H9 (cell line): ENCODE measurements at regions not wholly inside any gene's neighbourhood (a gene's known extent, or its start where the extent isn't known, plus 50 kb on each side); places are given as distances from the start of the nearest gene placed in this dataset.

Experiments
- DNase-seq: peaks from one replicate; pipeline ENCODE4 v3.0.0-alpha.2; 2017
- H2AFZ ChIP-seq: one replicate; pipeline ENCODE4 v1.6.1; 2013; ENCODE audit warnings: mild to moderate bottlenecking, low read length, control low read depth, moderate library complexity
- H2AK5ac ChIP-seq: 2 replicates; pipeline ENCODE4 v1.6.1; 2013; ENCODE audit warnings: low read length, control low read depth, mixed read lengths; ENCODE audit not compliant: insufficient read length
- H2BK120ac ChIP-seq: one replicate; pipeline ENCODE4 v1.6.1; 2013; ENCODE audit warnings: low read depth, mild to moderate bottlenecking, low read length, control low read depth, inconsistent platforms; ENCODE audit not compliant: poor library complexity, severe bottlenecking
- H2BK12ac ChIP-seq: 2 replicates; pipeline ENCODE4 v1.6.1; 2013; ENCODE audit warnings: low read length, control low read depth, mixed read lengths, low read depth; ENCODE audit not compliant: insufficient read length
- H2BK15ac ChIP-seq: 2 replicates; pipeline ENCODE4 v1.6.1; 2013; ENCODE audit warnings: low read depth, low read length, control low read depth
- H2BK20ac ChIP-seq: one replicate; pipeline ENCODE4 v1.6.1; 2013; ENCODE audit warnings: low read depth, mild to moderate bottlenecking, low read length, control low read depth, inconsistent platforms; ENCODE audit not compliant: poor library complexity, severe bottlenecking
- H2BK5ac ChIP-seq: 2 replicates; pipeline ENCODE4 v1.6.1; 2013; ENCODE audit warnings: low read length, control low read depth, mixed read lengths; ENCODE audit not compliant: insufficient read length
- H3K14ac ChIP-seq: 2 replicates; pipeline ENCODE4 v1.6.1; 2013; ENCODE audit warnings: low read length, control low read depth; ENCODE audit not compliant: insufficient read depth
- H3K18ac ChIP-seq: 2 replicates; pipeline ENCODE4 v1.6.1; 2013; ENCODE audit warnings: low read depth, mild to moderate bottlenecking, mixed read lengths, low read length, control low read depth; ENCODE audit not compliant: insufficient read length
- H3K23ac ChIP-seq: 2 replicates; pipeline ENCODE4 v1.6.1; 2013; ENCODE audit warnings: low read length, control low read depth, mixed read lengths, low read depth; ENCODE audit not compliant: insufficient read length
- H3K23me2 ChIP-seq: 2 replicates; pipeline ENCODE4 v1.6.1; 2013; ENCODE audit warnings: low read depth, mild to moderate bottlenecking, mixed read lengths, low read length, control low read depth; ENCODE audit not compliant: insufficient read length, poor library complexity, severe bottlenecking
- H3K27ac ChIP-seq: 2 replicates; pipeline ENCODE4 v1.5.1; 2013; ENCODE audit warnings: low read length, control low read depth, mixed read lengths, low read depth; ENCODE audit not compliant: insufficient read length
- H3K27me3 ChIP-seq: 2 replicates; pipeline ENCODE4 v1.6.1; 2013; ENCODE audit warnings: low read length, control low read depth, inconsistent platforms; ENCODE audit not compliant: insufficient read depth
- H3K4ac ChIP-seq: 2 replicates; pipeline ENCODE4 v1.6.1; 2013; ENCODE audit warnings: low read depth, mild to moderate bottlenecking, control low read depth, inconsistent platforms, low read length, moderate library complexity
- H3K4me1 ChIP-seq: 2 replicates; pipeline ENCODE4 v1.6.1; 2013; ENCODE audit warnings: low read length, control low read depth, inconsistent platforms; ENCODE audit not compliant: insufficient read depth
- H3K4me2 ChIP-seq: 2 replicates; pipeline ENCODE4 v1.6.1; 2013; ENCODE audit warnings: low read length, control low read depth, mixed read lengths; ENCODE audit not compliant: insufficient read length, insufficient read depth
- H3K56ac ChIP-seq: 2 replicates; pipeline ENCODE4 v1.6.1; 2013; ENCODE audit warnings: low read depth, mild to moderate bottlenecking, mixed read lengths, low read length, control low read depth; ENCODE audit not compliant: insufficient read length
- H3K79me1 ChIP-seq: 2 replicates; pipeline ENCODE4 v1.6.1; 2013; ENCODE audit warnings: low read depth, mild to moderate bottlenecking, moderate library complexity, low read length, control low read depth, inconsistent platforms; ENCODE audit not compliant: insufficient read depth, poor library complexity, severe bottlenecking
- H3K79me2 ChIP-seq: 2 replicates; pipeline ENCODE4 v1.6.1; 2013; ENCODE audit warnings: low read length, control low read depth, inconsistent platforms; ENCODE audit not compliant: insufficient read depth
- H3K9ac ChIP-seq: 2 replicates; pipeline ENCODE4 v1.6.1; 2013; ENCODE audit warnings: low read length, control low read depth, mixed read lengths; ENCODE audit not compliant: insufficient read length; ENCODE audit errors: extremely low read depth
- H3K9me3 ChIP-seq: one replicate; pipeline ENCODE4 v1.6.1; 2013; ENCODE audit warnings: low read depth, low read length, inconsistent platforms; ENCODE audit not compliant: control insufficient read depth
- H3T11ph ChIP-seq: one replicate; pipeline ENCODE4 v1.6.1; 2013; ENCODE audit warnings: mild to moderate bottlenecking, low read length, control low read depth, inconsistent platforms
- H4K20me1 ChIP-seq: one replicate; pipeline ENCODE4 v1.6.1; 2013; ENCODE audit not compliant: control insufficient read depth, insufficient read length, insufficient read depth
- H4K5ac ChIP-seq: 2 replicates; pipeline ENCODE4 v1.6.1; 2013; ENCODE audit warnings: low read depth, mild to moderate bottlenecking, mixed read lengths, low read length, control low read depth; ENCODE audit not compliant: insufficient read length
- H4K8ac ChIP-seq: replicated peaks from 2 replicates; pipeline ENCODE4 v1.6.1; 2013; ENCODE audit warnings: low read length, control low read depth, mixed read lengths, low read depth; ENCODE audit not compliant: insufficient read length
- H4K91ac ChIP-seq: 2 replicates; pipeline ENCODE4 v1.6.1; 2013; ENCODE audit warnings: low read depth, mild to moderate bottlenecking, moderate library complexity, mixed read lengths, low read length, control low read depth; ENCODE audit not compliant: insufficient read length
- H3K27ac Mint-ChIP-seq, 3 experiments: 2 replicates in 2 of 3; 3 replicates in 1 of 3; pipeline ENCODE4 v1.8.0; 2020 to 2021; ENCODE audit warnings: mixed read lengths in 3 of 3, mild to moderate bottlenecking in 1 of 3, moderate library complexity in 1 of 3
- H3K27me3 Mint-ChIP-seq: 2 replicates; pipeline ENCODE4 v1.8.0; 2021; ENCODE audit warnings: low read depth, mild to moderate bottlenecking, moderate library complexity, mixed read lengths
- H3K36me3 Mint-ChIP-seq, 3 experiments: 2 replicates in 2 of 3; 3 replicates in 1 of 3; pipeline ENCODE4 v1.8.0; 2020 to 2021; ENCODE audit warnings: low read depth in 3 of 3, mixed read lengths in 3 of 3; ENCODE audit not compliant: insufficient read depth in 1 of 3
- H3K4me1 Mint-ChIP-seq, 2 experiments: 2 replicates each; pipeline ENCODE4 v1.8.0; 2020; ENCODE audit warnings: mixed read lengths in 2 of 2
- H3K4me3 Mint-ChIP-seq, 2 experiments: 2 replicates in 1 of 2; 3 replicates in 1 of 2; pipeline ENCODE4 v1.8.0; 2020 to 2021; ENCODE audit warnings: mild to moderate bottlenecking in 2 of 2, mixed read lengths in 2 of 2, moderate library complexity in 1 of 2
- H3K9me3 Mint-ChIP-seq, 2 experiments: 2 replicates in 1 of 2; 3 replicates in 1 of 2; pipeline ENCODE4 v1.8.0; 2020; ENCODE audit warnings: mild to moderate bottlenecking in 2 of 2, mixed read lengths in 2 of 2, moderate library complexity in 1 of 2
- CTCF ChIP-seq: fragments of 200-600 bp; sonication (generic); conservative IDR thresholded peaks from 3 replicates; pipeline ENCODE4 v1.8.0; 2021; ENCODE audit warnings: antibody characterized with exemption, mild to moderate bottlenecking
- WGBS: extraction: QIAGEN DNeasy Blood & Tissue Kit; methylation state at CpG from one replicate; pipeline ENCODE4 v1.1.7; 2013; ENCODE audit warnings: missing lambda C conversion rate, low lambda C conversion rate, mixed read lengths; ENCODE audit not compliant: insufficient read length; ENCODE audit errors: extremely low coverage; 5-methylcytosine and 5-hydroxymethylcytosine counted together

- H2BK20ac ChIP-seq: no peak overlapping the region
- no peaks in the 10 kb centered on the region for H3K79me1 ChIP-seq
- no peak overlapping the region for H3K4me3 Mint-ChIP-seq
- H3K4me1 Mint-ChIP-seq: peaks cover 10 to 20% of the 10 kb centered on the region in 2 experiments
- H3K27ac Mint-ChIP-seq: no peak overlapping the region
- DNase-seq: no peak
- no peak overlapping the region for H4K5ac ChIP-seq
- H4K91ac ChIP-seq: no peak overlapping the region
- no peak overlapping the region for H2AK5ac ChIP-seq
- H3K9me3 ChIP-seq: peaks cover 5% of the 10 kb centered on the region
- no peak overlapping the region for H2AFZ ChIP-seq
- H3K9me3 Mint-ChIP-seq: peaks cover 22 to 35% of the 10 kb centered on the region in 2 experiments
- H4K20me1 ChIP-seq: no peaks in the 10 kb centered on the region
- H3K14ac ChIP-seq: no peak overlapping the region; the same call in 1 of the 2 replicates
- H3K9ac ChIP-seq: no peak overlapping the region
- H2BK5ac ChIP-seq: no peak overlapping the region
- H3K27ac ChIP-seq: no peak overlapping the region
- no peak overlapping the region for H3K4ac ChIP-seq
- no peak overlapping the region for H2BK15ac ChIP-seq
- H3K56ac ChIP-seq: no peak overlapping the region
- no peak overlapping the region for H3K18ac ChIP-seq
- no peak overlapping the region for H4K8ac ChIP-seq
- H3K27me3 Mint-ChIP-seq: peaks cover 4% of the 10 kb centered on the region
- H3K79me2 ChIP-seq: no peaks in the 10 kb centered on the region
- no peaks in the 10 kb centered on the region for H3K27me3 ChIP-seq
- H3K4me1 ChIP-seq: peaks cover 1% of the 10 kb centered on the region; the same call in 1 of the 2 replicates
- no peak overlapping the region for H2BK120ac ChIP-seq
- no peak overlapping the region for H3K4me2 ChIP-seq
- H3K36me3 Mint-ChIP-seq: peaks cover 13 to 28% (median 18%) of the 10 kb centered on the region in 3 experiments
- H3K23ac ChIP-seq: no peak overlapping the region
- no peak for TF ChIP-seq CTCF
- no peak overlapping the region for H2BK12ac ChIP-seq
- no CpG with 5 or more reads among the region's 12 CpGs for WGBS
- no peak overlapping the region for H3T11ph ChIP-seq
- no peaks in the 10 kb centered on the region for H3K23me2 ChIP-seq
Observed at GRCh38 chr7:115274-115911, 77.0 kb upstream of the FAM20C start.
